K562 (cell line): ENCODE measurements at regions not wholly inside any gene's neighbourhood (a gene's known extent, or its start where the extent isn't known, plus 50 kb on each side); places are given as distances from the start of the nearest gene placed in this dataset.

Experiments
- ATAC-seq: fragments of 200-7000 bp; cut with Tn5 transposase; 3 replicates; pipeline ENCODE4 v1.9.1; 2020; ENCODE audit warnings: moderate library complexity
- BruUV-seq: library from RNA; stranded (reverse); fragments of 400-500 nt; replicated peaks from 2 replicates; lab custom pipeline; 2021; lab: Mats Ljungman, UMichigan
- CTCF ChIA-PET: fragments of 300-600 bp; formaldehyde crosslinking; extraction: SDS; loops from one replicate; lab custom pipeline; 2021; ENCODE audit warnings: low intra/inter-chr PET ratio; lab: Yijun Ruan, JAX
- POLR2A ChIA-PET: fragments of 300-600, 350-650 bp; sonication (Branson Sonifier 250); formaldehyde crosslinking; extraction: SDS; loops from one replicate; lab custom pipeline; 2021; ENCODE audit warnings: antibody characterized with exemption, inconsistent platforms; lab: Yijun Ruan, JAX
- DNase-seq, 4 experiments: peaks; one replicate each; pipeline versions ENCODE4 v3.0.0 to v3.0.0-alpha.2; 2011 to 2018; ENCODE audit warnings: low spot score in 3 of 4, mixed read lengths in 3 of 4; ENCODE audit errors: extremely low read depth in 1 of 4
- FAIRE-seq: peaks from 2 replicates; lab custom pipeline; 2011; peaks lifted over from hg19 to GRCh38; lab: Jason Lieb, UNC
- H2AFZ ChIP-seq: 2 replicates; pipeline ENCODE4 v1.6.0; 2011; ENCODE audit warnings: low read depth, low read length, control low read depth, inconsistent platforms
- H3K27ac ChIP-seq: fragments of 200-600 bp; 3 replicates; pipeline ENCODE4 v1.8.0; 2011; ENCODE audit warnings: low read depth, mild to moderate bottlenecking, control low read depth, inconsistent platforms, low read length, moderate library complexity, mixed read lengths; ENCODE audit errors: extremely low read depth
- H3K27me3 ChIP-seq, 2 experiments: fragments of 300-600 bp in 1 of 2; 2 replicates in 1 of 2; 3 replicates in 1 of 2; pipeline versions ENCODE4 v1.6.0 to v1.8.0; 2011; ENCODE audit warnings: inconsistent platforms in 2 of 2, low read length in 2 of 2, mild to moderate bottlenecking in 1 of 2, mixed read lengths in 1 of 2, moderate library complexity in 1 of 2; ENCODE audit not compliant: control insufficient read depth in 2 of 2, insufficient read depth in 2 of 2
- H3K36me3 ChIP-seq: fragments of 300-600 bp; 3 replicates; pipeline ENCODE4 v1.8.0; 2011; ENCODE audit warnings: mild to moderate bottlenecking, low read length, inconsistent platforms; ENCODE audit not compliant: control insufficient read depth, insufficient read depth
- H3K4me1 ChIP-seq, 2 experiments: fragments of 200-600 bp in 1 of 2; replicated peaks in 1 of 2; 2 replicates in 1 of 2; 3 replicates in 1 of 2; pipeline versions ENCODE4 v1.5.1 to v1.8.0; 2011; ENCODE audit warnings: inconsistent platforms in 2 of 2, low read length in 2 of 2, mild to moderate bottlenecking in 1 of 2, mixed read lengths in 1 of 2, moderate library complexity in 1 of 2; ENCODE audit not compliant: control insufficient read depth in 2 of 2, insufficient read depth in 2 of 2
- H3K4me2 ChIP-seq: 2 replicates; pipeline ENCODE4 v1.6.1; 2011; ENCODE audit warnings: low read length, control low read depth, inconsistent platforms, mixed read lengths; ENCODE audit not compliant: insufficient read depth
- H3K4me3 ChIP-seq: fragments of 200-600 bp; sonication (generic), shearing (Covaris generic); 2 replicates; pipeline ENCODE4 v1.5.1; 2016; ENCODE audit warnings: control low read depth, inconsistent platforms
- H3K79me2 ChIP-seq: fragments of 200-600 bp; 3 replicates; pipeline ENCODE4 v1.8.0; 2011; ENCODE audit warnings: low read length, inconsistent platforms; ENCODE audit not compliant: control insufficient read depth, insufficient read depth
- H3K9ac ChIP-seq, 2 experiments: 2 replicates each; pipeline versions ENCODE4 v1.6.0 to v1.6.1; 2011; ENCODE audit warnings: low read depth in 2 of 2, low read length in 2 of 2, control low read depth in 1 of 2, inconsistent platforms in 1 of 2, mild to moderate bottlenecking in 1 of 2, mixed read lengths in 1 of 2; ENCODE audit not compliant: insufficient read depth in 1 of 2
- H3K9me1 ChIP-seq: one replicate; pipeline ENCODE4 v1.6.0; 2011; ENCODE audit warnings: inconsistent platforms, mild to moderate bottlenecking, low read length, moderate library complexity; ENCODE audit not compliant: control insufficient read depth, insufficient read depth
- H3K9me3 ChIP-seq: replicated peaks from 2 replicates; pipeline ENCODE4 v1.5.1; 2011; ENCODE audit warnings: low read depth, low read length, inconsistent platforms; ENCODE audit not compliant: control insufficient read depth, insufficient read depth
- H4K20me1 ChIP-seq: replicated peaks from 2 replicates; pipeline ENCODE4 v1.6.1; 2011; ENCODE audit warnings: low read length, inconsistent platforms, mixed read lengths; ENCODE audit not compliant: control insufficient read depth, insufficient read depth
- SPI1 ChIP-seq: IDR thresholded peaks from 2 replicates; pipeline ENCODE4 v1.6.1; 2011; ENCODE audit warnings: low read depth, low read length, control low read depth, borderline replicate concordance
- WHSC1 ChIP-seq: IDR thresholded peaks from one replicate; pipeline ENCODE4 v1.6.1; 2012; ENCODE audit warnings: low read length, control low read depth, inconsistent platforms
- ZNF407 ChIP-seq: fragments of 450-650 bp; IDR thresholded peaks from 2 replicates; pipeline ENCODE4 v1.6.1; 2016; ENCODE audit warnings: low read depth
- WGBS: fragments of 100-300 bp; shearing (Covaris generic); methylation state at CpG from one replicate; pipeline ENCODE4 v1.1.6; 2016; ENCODE audit warnings: low coverage, mixed read lengths; ENCODE audit not compliant: insufficient coverage; ENCODE audit errors: missing lambda C conversion rate; 5-methylcytosine and 5-hydroxymethylcytosine counted together
- in situ Hi-C: fragments of 300-500 bp; cut with MboI; formaldehyde crosslinking; loops from 4 replicates; pipeline ENCODE4 v1.15.0; 2018; ENCODE audit warnings: inconsistent platforms, mixed read lengths
- intact Hi-C: fragments of 100-400 bp; cut with micrococcal nuclease; formaldehyde crosslinking; loops from 2 replicates; pipeline ENCODE4 v1.14.2; 2022

GRCh38 chrX:69110116-69110530 lies 55.1 kb downstream of the PJA1 start:
- Histone ChIP-seq H3K4me1 (peaks cover 20 to 29% of the 10 kb centered on the region in 2 experiments; a peak in 4 of 5 replicates), H3K9me1 (peaks cover 5% of the 10 kb centered on the region), H3K4me2 (no peak overlapping the region; the same call in 1 of the 2 replicates), H4K20me1 (no peaks in the 10 kb centered on the region; the same call in 1 of the 2 replicates), H2AFZ (no peak overlapping the region), H3K27me3 (no peaks in the 10 kb centered on the region), H3K4me3 (no peak overlapping the region), H3K36me3 (no peaks in the 10 kb centered on the region), H3K9ac (no peak overlapping the region), H3K79me2 (no peaks in the 10 kb centered on the region), H3K9me3 (no peaks in the 10 kb centered on the region), H3K27ac (no peak overlapping the region)
- intact Hi-C loops (no loop called here), in situ Hi-C loops (no loop called here)
- DNase-seq: no peak
- no peak for ATAC-seq
- TF ChIP-seq WHSC1 (no peak), ZNF407 (no peak), SPI1 (peak; percentile 37; the same call in 1 of the 2 replicates)
- no peak for FAIRE-seq
- no TSS peak for BruUV-seq
- 40% methylated on average over 1 of the region's 3 CpGs for WGBS
- POLR2A ChIA-PET: interaction anchor here (0.6 to 1.0 kb wide), 3 partner anchors 10 to 72 kb away, joined by 3 to 4 read pairs (median 4); no protein-coding TSS in a partner anchor
- CTCF ChIA-PET: interaction anchor here (0.6 kb wide), 1 partner anchor 275 kb away, joined by 3 read pairs; no protein-coding TSS in a partner anchor
